ENCODE measurements at regions not wholly inside any gene's neighbourhood (a gene's known extent, or its start where the extent isn't known, plus 50 kb on each side); places are given as distances from the start of the nearest gene placed in this dataset.

- no peak for TF ChIP-seq POLR2A (IDR thresholded peaks at IDR 0.05)
- no peak for TF ChIP-seq CTCF (IDR thresholded peaks at IDR 0.05 in 4 of 5, conservative IDR thresholded peaks at IDR 0.05 in 1 of 5)
Measured at GRCh38 chr13:44086389-44086788, 206.7 kb downstream of the LACC1 start.
